Stomach smooth muscle (tissue), 2 donors: ENCODE measurements at regions not wholly inside any gene's neighbourhood (a gene's known extent, or its start where the extent isn't known, plus 50 kb on each side); places are given as distances from the start of the nearest gene placed in this dataset.
"Not testable (repeated sequence)": the region's sequence is repeated elsewhere in the genome, so short reads cannot be mapped to it uniquely, and the experiment has no call there.

Source experiments
- H3K27ac ChIP-seq: one replicate; pipeline ENCODE4 v1.7.0; 2013; ENCODE audit warnings: mild to moderate bottlenecking, low read length, inconsistent platforms
- H3K27me3 ChIP-seq, 2 donors: one replicate each; pipeline ENCODE4 v1.7.0; 2013; ENCODE audit warnings: low read length in 2 of 2; ENCODE audit not compliant: insufficient read depth in 2 of 2, control insufficient read depth in 1 of 2
- H3K36me3 ChIP-seq, 2 donors: one replicate each; pipeline ENCODE4 v1.7.0; 2013; ENCODE audit warnings: low read length in 2 of 2; ENCODE audit not compliant: control insufficient read depth in 2 of 2, insufficient read depth in 2 of 2
- H3K4me1 ChIP-seq: one replicate; pipeline ENCODE4 v1.7.0; 2013; ENCODE audit warnings: low read length; ENCODE audit not compliant: control insufficient read depth, insufficient read depth
- H3K4me3 ChIP-seq, 2 donors: one replicate each; pipeline ENCODE4 v1.7.0; 2013; ENCODE audit warnings: low read length in 2 of 2
- H3K9ac ChIP-seq, 2 donors: one replicate each; pipeline ENCODE4 v1.7.0; 2013; ENCODE audit warnings: low read length in 2 of 2, mild to moderate bottlenecking in 1 of 2
- H3K9me3 ChIP-seq, 2 donors: one replicate each; pipeline ENCODE4 v1.7.0; 2013; ENCODE audit warnings: low read length in 2 of 2; ENCODE audit not compliant: control insufficient read depth in 2 of 2
- donor health status: healthy.
- donor health status: Pancreatic carcinoma.

- Histone ChIP-seq H3K9ac (no peak overlapping the region), H3K4me1 (no peaks in the 10 kb centered on the region), H3K36me3 (no peaks in the 10 kb centered on the region), H3K4me3 (no peak overlapping the region), H3K9me3 (no peaks in the 10 kb centered on the region), H3K27me3 (no peaks in the 10 kb centered on the region), H3K27ac (no peak overlapping the region)
These were observed 195.4 kb upstream of the HDAC4 start for GRCh38 chr2:239596253-239596652.

- Histone ChIP-seq H3K27ac (no peak overlapping the region), H3K4me1 (no peaks in the 10 kb centered on the region), H3K36me3 (no peaks in the 10 kb centered on the region), H3K27me3 (no peaks in the 10 kb centered on the region), H3K9me3 (no peaks in the 10 kb centered on the region), H3K9ac (no peak overlapping the region), H3K4me3 (no peak overlapping the region)
These were observed 194.9 kb upstream of the HDAC4 start for GRCh38 chr2:239595726-239596125.

GRCh38 chr2:239594772-239595608 lies 194.2 kb upstream of the HDAC4 start:
- H3K4me1 ChIP-seq: no peaks in the 10 kb centered on the region
- no peaks in the 10 kb centered on the region for H3K27me3 ChIP-seq
- H3K36me3 ChIP-seq: no peaks in the 10 kb centered on the region
- H3K27ac ChIP-seq: no peak overlapping the region
- H3K9me3 ChIP-seq: no peaks in the 10 kb centered on the region
- H3K4me3 ChIP-seq: no peak overlapping the region
- no peak overlapping the region for H3K9ac ChIP-seq

GRCh38 chr2:239594019-239594771 lies 193.4 kb upstream of the HDAC4 start:
- Histone ChIP-seq H3K27ac (no peak overlapping the region), H3K9ac (no peak overlapping the region), H3K9me3 (no peaks in the 10 kb centered on the region), H3K4me1 (no peaks in the 10 kb centered on the region), H3K4me3 (no peak overlapping the region), H3K27me3 (no peaks in the 10 kb centered on the region), H3K36me3 (no peaks in the 10 kb centered on the region)

GRCh38 chr2:239593455-239593854 lies 192.6 kb upstream of the HDAC4 start:
- Histone ChIP-seq H3K9ac (no peak overlapping the region), H3K27me3 (no peaks in the 10 kb centered on the region), H3K9me3 (no peaks in the 10 kb centered on the region), H3K4me3 (no peak overlapping the region), H3K4me1 (no peaks in the 10 kb centered on the region), H3K36me3 (no peaks in the 10 kb centered on the region), H3K27ac (no peak overlapping the region)

- H3K27me3 ChIP-seq, H3K4me1 ChIP-seq, H3K4me3 ChIP-seq, H3K27ac ChIP-seq, H3K36me3 ChIP-seq, H3K9me3 ChIP-seq, H3K9ac ChIP-seq: not testable (repeated sequence)
These were observed 191.9 kb upstream of the HDAC4 start for GRCh38 chr2:239592629-239593290.

GRCh38 chr2:239590995-239591915 lies 190.4 kb upstream of the HDAC4 start:
- Histone ChIP-seq H3K9me3 (no peaks in the 10 kb centered on the region), H3K4me1 (no peaks in the 10 kb centered on the region), H3K27me3 (peaks cover 0 to 2% of the 10 kb centered on the region in 2 donors), H3K4me3 (no peak overlapping the region), H3K9ac (no peak overlapping the region), H3K36me3 (no peaks in the 10 kb centered on the region), H3K27ac (no peak overlapping the region)

GRCh38 chr2:239590276-239590675 lies 189.5 kb upstream of the HDAC4 start:
- Histone ChIP-seq H3K9me3 (no peaks in the 10 kb centered on the region), H3K27me3 (peaks cover 0 to 2% of the 10 kb centered on the region in 2 donors), H3K27ac (no peak overlapping the region), H3K4me3 (no peak overlapping the region), H3K36me3 (no peaks in the 10 kb centered on the region), H3K9ac (no peak overlapping the region), H3K4me1 (no peaks in the 10 kb centered on the region)

- Histone ChIP-seq H3K9me3 (no peaks in the 10 kb centered on the region), H3K27ac (no peak overlapping the region), H3K4me1 (no peaks in the 10 kb centered on the region), H3K27me3 (peaks cover 0 to 2% of the 10 kb centered on the region in 2 donors), H3K4me3 (no peak overlapping the region), H3K9ac (no peak overlapping the region), H3K36me3 (no peaks in the 10 kb centered on the region)
These were observed 189.0 kb upstream of the HDAC4 start for GRCh38 chr2:239589833-239590232.

GRCh38 chr2:239589270-239589825 lies 188.5 kb upstream of the HDAC4 start:
- H3K4me3 ChIP-seq: no peak overlapping the region
- H3K9me3 ChIP-seq: no peaks in the 10 kb centered on the region
- H3K4me1 ChIP-seq: no peaks in the 10 kb centered on the region
- H3K27ac ChIP-seq: no peak overlapping the region
- no peak overlapping the region for H3K9ac ChIP-seq
- peaks cover 0 to 2% of the 10 kb centered on the region in 2 donors for H3K27me3 ChIP-seq
- H3K36me3 ChIP-seq: no peaks in the 10 kb centered on the region
